ENCODE measurements at regions not wholly inside any gene's neighbourhood (a gene's known extent, or its start where the extent isn't known, plus 50 kb on each side); places are given as distances from the start of the nearest gene placed in this dataset.

DNA sequence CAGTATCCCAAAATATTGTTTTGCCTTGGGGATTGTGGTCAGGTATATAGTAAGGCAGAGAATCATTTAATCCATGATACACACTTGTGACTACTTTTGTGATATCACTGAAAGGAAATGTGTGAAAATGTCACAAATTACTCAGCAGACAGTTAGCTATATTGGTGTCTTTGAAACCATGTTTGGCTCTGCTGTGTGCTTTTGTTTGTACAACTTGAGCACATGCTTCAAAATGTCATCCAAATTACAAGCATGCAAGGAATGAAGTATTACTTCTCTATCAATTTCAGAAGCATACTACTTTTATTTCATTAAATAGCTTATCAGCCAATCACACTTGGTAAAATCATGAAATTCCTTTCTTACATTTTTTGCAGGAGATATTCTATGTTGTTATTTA lies 619.0 kb upstream of the AGTR1 start:
- no peaks in the 10 kb centered on the region for H3K9me3 Mint-ChIP-seq
- no peak overlapping the region for H3K4me3 Mint-ChIP-seq
- TF ChIP-seq CTCF (conservative IDR thresholded peaks at IDR 0.05): no peak
- no peaks in the 10 kb centered on the region for H3K36me3 Mint-ChIP-seq (ENCODE audit: low read depth)
- no peak overlapping the region for H3K27ac Mint-ChIP-seq (ENCODE audit: unreplicated experiment)
- peaks cover 3% of the 10 kb centered on the region for H3K27me3 Mint-ChIP-seq (ENCODE audit: low read depth)
- DNase-seq (ENCODE audit: low read depth, low spot score): no peak
- H3K4me1 Mint-ChIP-seq: peaks cover 48% of the 10 kb centered on the region

DNA sequence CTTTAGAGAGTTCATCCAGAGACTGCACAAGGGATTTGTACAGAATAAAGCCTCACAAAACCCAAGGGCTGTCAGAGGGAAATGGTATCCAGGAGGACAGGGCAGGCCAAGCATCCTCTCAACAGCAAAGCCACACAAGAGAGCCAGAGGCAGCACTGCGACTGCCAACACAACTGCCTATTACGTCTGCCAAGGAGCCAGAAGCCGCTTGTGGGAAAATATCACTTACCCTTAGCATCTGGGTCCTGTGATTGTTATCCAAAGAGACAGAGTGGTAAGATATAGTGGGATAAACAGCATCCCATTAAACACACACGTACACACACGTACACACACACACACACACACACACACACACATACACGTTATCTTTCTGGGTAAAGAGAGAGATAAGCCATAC lies 618.3 kb upstream of the AGTR1 start:
- H3K9me3 Mint-ChIP-seq: no peaks in the 10 kb centered on the region
- peaks cover 50% of the 10 kb centered on the region for H3K4me1 Mint-ChIP-seq
- no peak for TF ChIP-seq CTCF (conservative IDR thresholded peaks at IDR 0.05)
- DNase-seq (ENCODE audit: low read depth, low spot score): no peak
- no peak overlapping the region for H3K4me3 Mint-ChIP-seq
- peaks cover 3% of the 10 kb centered on the region for H3K27me3 Mint-ChIP-seq (ENCODE audit: low read depth)
- no peaks in the 10 kb centered on the region for H3K36me3 Mint-ChIP-seq (ENCODE audit: low read depth)
- H3K27ac Mint-ChIP-seq (ENCODE audit: unreplicated experiment): no peak overlapping the region

DNA sequence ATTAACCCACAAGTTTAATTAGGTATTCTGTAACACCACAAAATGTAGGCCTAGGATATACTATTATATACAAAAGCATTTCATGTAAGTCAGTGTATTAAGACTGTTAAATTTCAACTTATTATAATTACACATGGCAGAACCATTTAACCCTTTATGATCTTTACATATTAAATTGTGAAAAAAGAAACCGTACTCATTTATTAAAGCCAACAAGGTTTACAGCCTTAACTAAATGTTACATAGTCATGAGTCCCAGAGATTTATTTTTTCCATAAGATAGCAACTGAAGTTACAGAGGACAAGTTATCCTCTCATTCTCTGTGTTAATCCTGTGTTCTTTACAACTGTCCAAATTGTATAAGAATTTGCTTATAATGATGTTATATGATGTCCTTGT lies 615.8 kb upstream of the AGTR1 start:
- H3K27ac Mint-ChIP-seq (ENCODE audit: unreplicated experiment): no peak overlapping the region
- no peaks in the 10 kb centered on the region for H3K36me3 Mint-ChIP-seq (ENCODE audit: low read depth)
- H3K4me3 Mint-ChIP-seq: no peak overlapping the region
- H3K9me3 Mint-ChIP-seq: no peaks in the 10 kb centered on the region
- H3K27me3 Mint-ChIP-seq (ENCODE audit: low read depth): no peaks in the 10 kb centered on the region
- no peak for TF ChIP-seq CTCF (conservative IDR thresholded peaks at IDR 0.05)
- DNase-seq (ENCODE audit: low read depth, low spot score): no peak
- H3K4me1 Mint-ChIP-seq: peaks cover 43% of the 10 kb centered on the region

DNA sequence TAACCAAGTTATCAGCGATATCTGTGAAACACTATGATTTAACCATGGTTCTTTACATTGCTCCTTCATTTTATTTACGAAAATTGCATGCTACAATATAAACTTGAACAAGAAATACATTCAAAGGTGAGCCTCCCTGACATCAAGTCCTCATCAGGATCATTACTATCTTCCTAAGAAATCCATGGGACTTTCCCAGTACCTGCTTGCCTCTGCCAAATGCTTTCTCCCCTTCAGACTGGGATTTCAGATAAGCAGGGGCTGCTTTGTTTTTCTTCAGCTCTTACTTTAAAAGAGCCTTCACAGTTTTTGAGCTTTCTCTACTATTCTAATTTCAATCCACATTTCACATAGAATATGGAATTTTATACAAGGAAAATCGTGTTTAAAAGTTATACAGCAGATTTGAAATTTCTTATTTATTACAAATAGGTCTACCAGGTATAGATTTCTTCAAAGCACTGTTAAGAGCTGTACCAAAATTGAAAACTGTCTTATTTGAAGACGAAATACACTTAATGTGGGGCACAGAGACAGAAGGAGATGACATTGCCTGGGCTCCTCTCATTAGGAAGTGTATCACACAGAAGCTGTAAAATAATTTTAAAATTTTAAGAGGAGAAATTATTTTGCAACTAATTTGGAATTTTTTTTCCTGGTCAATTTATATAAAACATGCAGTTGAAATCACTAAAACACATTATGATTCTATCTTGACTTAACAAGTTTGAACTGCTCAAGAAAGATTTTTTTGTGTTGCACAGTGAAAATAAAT lies 615.0 kb upstream of the AGTR1 start:
- no peak for DNase-seq (ENCODE audit: low read depth, low spot score)
- Mint-ChIP-seq H3K27ac (ENCODE audit: unreplicated experiment) (no peak overlapping the region), H3K4me1 (peaks cover 39% of the 10 kb centered on the region), H3K36me3 (ENCODE audit: low read depth) (no peaks in the 10 kb centered on the region), H3K27me3 (ENCODE audit: low read depth) (no peaks in the 10 kb centered on the region), H3K4me3 (no peak overlapping the region), H3K9me3 (no peaks in the 10 kb centered on the region)
- no peak for TF ChIP-seq CTCF (conservative IDR thresholded peaks at IDR 0.05)

DNA sequence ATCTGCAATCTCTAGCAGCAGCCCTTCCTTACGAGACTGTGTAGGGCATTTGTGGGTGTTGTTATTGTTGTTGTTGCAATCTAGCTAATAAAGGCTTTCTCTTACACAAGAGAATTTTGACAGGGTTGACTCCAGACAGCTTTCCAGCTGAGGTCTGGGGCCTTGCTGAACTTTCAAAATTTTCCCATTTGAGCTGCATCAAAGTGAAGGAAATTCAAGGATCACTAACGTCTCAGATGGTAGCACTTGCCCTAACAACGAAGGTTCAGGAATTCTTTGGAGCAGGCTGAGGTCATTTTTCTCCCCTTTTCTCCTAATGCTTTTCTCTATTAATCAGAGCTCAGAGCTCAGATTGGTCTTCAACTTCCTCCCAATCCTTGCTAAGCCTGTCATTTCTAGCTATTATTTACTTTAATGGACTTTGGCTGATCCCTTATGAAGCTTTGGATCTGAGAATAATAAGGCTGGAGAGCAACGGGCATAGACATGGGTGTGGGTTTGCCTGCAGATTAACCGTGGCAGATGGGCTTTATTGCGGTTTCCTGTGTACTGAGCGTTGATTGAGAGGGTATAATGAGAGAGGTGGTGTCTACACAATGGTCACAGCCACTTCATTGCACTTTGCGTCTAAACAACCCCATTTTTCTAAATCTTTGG lies 614.0 kb upstream of the AGTR1 start:
- no peaks in the 10 kb centered on the region for H3K36me3 Mint-ChIP-seq (ENCODE audit: low read depth)
- no peak for TF ChIP-seq CTCF (conservative IDR thresholded peaks at IDR 0.05)
- no peaks in the 10 kb centered on the region for H3K27me3 Mint-ChIP-seq (ENCODE audit: low read depth)
- H3K4me1 Mint-ChIP-seq: peaks cover 39% of the 10 kb centered on the region
- H3K9me3 Mint-ChIP-seq: no peaks in the 10 kb centered on the region
- DNase-seq (ENCODE audit: low read depth, low spot score): no peak
- peak overlapping the region; percentile 3 for H3K4me3 Mint-ChIP-seq
- no peak overlapping the region for H3K27ac Mint-ChIP-seq (ENCODE audit: unreplicated experiment)

All from neural crest cell (in vitro differentiated cells).